ENCODE measurements at regions not wholly inside any gene's neighbourhood (a gene's known extent, or its start where the extent isn't known, plus 50 kb on each side); places are given as distances from the start of the nearest gene placed in this dataset.

- no peaks in the 10 kb centered on the region for H3K36me3 ChIP-seq (ENCODE audit: control insufficient read depth in 2 of 2, extremely low read depth in 1 of 2, insufficient read depth in 1 of 2, low read length in 1 of 2)
- H3K9me3 ChIP-seq, result no peaks in the 10 kb centered on the region
- H3K27ac Mint-ChIP-seq, result no peak overlapping the region
- H3K4me1 ChIP-seq (ENCODE audit: control insufficient read depth in 1 of 2, extremely low read depth in 1 of 2, insufficient read depth in 2 of 2, low read length in 2 of 2), result no peaks in the 10 kb centered on the region
- H3K4me3 ChIP-seq (ENCODE audit: control insufficient read depth in 1 of 2, extremely low read depth in 1 of 2, low read length in 1 of 2), result no peak overlapping the region
- H3K27me3 Mint-ChIP-seq, result no peaks in the 10 kb centered on the region
- peaks cover 0 to 17% of the 10 kb centered on the region in 2 experiments for H3K27me3 ChIP-seq (replicated peaks in 1 of 2; ENCODE audit: control insufficient read depth in 2 of 2, extremely low read depth in 1 of 2, insufficient read depth in 2 of 2, low read length in 1 of 2)
- no peaks in the 10 kb centered on the region for H3K9me3 Mint-ChIP-seq
- DNase-seq (no peak), ATAC-seq (replicated peaks in 1 of 4) (no peak)
- H3K4me1 Mint-ChIP-seq, result no peaks in the 10 kb centered on the region
- no peaks in the 10 kb centered on the region for H3K36me3 Mint-ChIP-seq
- H3K4me3 Mint-ChIP-seq, result no peak overlapping the region
- no peak overlapping the region for H3K27ac ChIP-seq (ENCODE audit: low read length)
- ChIA-PET POLR2A (no interaction called here), CTCF (no interaction called here)
- WGBS (ENCODE audit: insufficient coverage), result 67% methylated on average over 6 of the region's 14 CpGs
These were observed 368.1 kb downstream of the C16orf95 start for GRCh38 chr16:86949116-86949515.

DNA sequence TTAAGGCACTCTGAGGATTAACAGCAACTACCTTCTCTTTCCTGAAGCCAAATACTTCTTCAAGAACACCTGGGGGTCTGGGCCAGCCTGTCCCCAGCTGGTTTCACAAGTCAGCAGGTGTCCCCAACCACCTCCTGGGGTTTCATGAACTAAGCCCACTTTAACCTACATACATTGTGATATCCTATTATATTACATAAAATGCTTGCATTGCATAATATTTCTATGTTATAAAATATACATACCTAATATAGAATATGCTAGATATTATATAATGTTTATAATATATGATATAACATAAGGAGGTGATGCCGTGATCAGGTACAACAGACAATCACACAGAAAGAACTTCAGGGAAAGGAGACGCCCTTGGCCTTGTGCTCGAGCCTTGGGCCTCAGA, 367.6 kb downstream of the C16orf95 start:
- Histone ChIP-seq H3K27me3 (replicated peaks in 1 of 2; ENCODE audit: control insufficient read depth in 2 of 2, extremely low read depth in 1 of 2, insufficient read depth in 2 of 2, low read length in 1 of 2) (peaks cover 0 to 20% of the 10 kb centered on the region in 2 experiments), H3K4me3 (ENCODE audit: control insufficient read depth in 1 of 2, extremely low read depth in 1 of 2, low read length in 1 of 2) (no peak overlapping the region), H3K4me1 (ENCODE audit: control insufficient read depth in 1 of 2, extremely low read depth in 1 of 2, insufficient read depth in 2 of 2, low read length in 2 of 2) (no peaks in the 10 kb centered on the region), H3K36me3 (ENCODE audit: control insufficient read depth in 2 of 2, extremely low read depth in 1 of 2, insufficient read depth in 1 of 2, low read length in 1 of 2) (no peaks in the 10 kb centered on the region), H3K9me3 (no peaks in the 10 kb centered on the region), H3K27ac (ENCODE audit: low read length) (no peak overlapping the region)
- POLR2A ChIA-PET, result no interaction called here
- Mint-ChIP-seq H3K4me1 (no peaks in the 10 kb centered on the region), H3K27me3 (no peaks in the 10 kb centered on the region), H3K9me3 (no peaks in the 10 kb centered on the region), H3K4me3 (no peak overlapping the region), H3K36me3 (no peaks in the 10 kb centered on the region), H3K27ac (no peak overlapping the region)
- CTCF ChIA-PET, result no interaction called here
- no peak for DNase-seq
- WGBS (ENCODE audit: insufficient coverage), result no CpG with 5 or more reads among the region's 3 CpGs
- ATAC-seq (replicated peaks in 1 of 4), result no peak

- H3K4me1 Mint-ChIP-seq, result peaks cover under 1 to 2% (median 2%) of the 10 kb centered on the region in 3 donors
- H3K27ac ChIP-seq (ENCODE audit: low read length), result no peak overlapping the region
- H3K4me3 Mint-ChIP-seq, result no peak overlapping the region
- peaks cover 0 to 26% of the 10 kb centered on the region in 2 experiments for H3K27me3 ChIP-seq (replicated peaks in 1 of 2; ENCODE audit: control insufficient read depth in 2 of 2, extremely low read depth in 1 of 2, insufficient read depth in 2 of 2, low read length in 1 of 2)
- POLR2A ChIA-PET, result no interaction called here
- H3K36me3 Mint-ChIP-seq, result no peaks in the 10 kb centered on the region
- H3K9me3 Mint-ChIP-seq, result no peaks in the 10 kb centered on the region
- peaks cover 0 to under 1% of the 10 kb centered on the region in 2 donors for H3K27me3 Mint-ChIP-seq
- ATAC-seq (replicated peaks in 1 of 4) (no peak), DNase-seq (no peak)
- H3K9me3 ChIP-seq, result no peaks in the 10 kb centered on the region
- no peaks in the 10 kb centered on the region for H3K36me3 ChIP-seq (ENCODE audit: control insufficient read depth in 2 of 2, extremely low read depth in 1 of 2, insufficient read depth in 1 of 2, low read length in 1 of 2)
- H3K4me3 ChIP-seq (ENCODE audit: control insufficient read depth in 1 of 2, extremely low read depth in 1 of 2, low read length in 1 of 2), result no peak overlapping the region
- no peak overlapping the region for H3K27ac Mint-ChIP-seq
- WGBS (ENCODE audit: insufficient coverage), result 87% methylated on average over 7 of the region's 7 CpGs
- CTCF ChIA-PET, result no interaction called here
- peaks cover 0 to 3% of the 10 kb centered on the region in 2 experiments for H3K4me1 ChIP-seq (ENCODE audit: control insufficient read depth in 1 of 2, extremely low read depth in 1 of 2, insufficient read depth in 2 of 2, low read length in 2 of 2)
These were observed 366.0 kb downstream of the C16orf95 start for GRCh38 chr16:86951041-86951822.

DNA sequence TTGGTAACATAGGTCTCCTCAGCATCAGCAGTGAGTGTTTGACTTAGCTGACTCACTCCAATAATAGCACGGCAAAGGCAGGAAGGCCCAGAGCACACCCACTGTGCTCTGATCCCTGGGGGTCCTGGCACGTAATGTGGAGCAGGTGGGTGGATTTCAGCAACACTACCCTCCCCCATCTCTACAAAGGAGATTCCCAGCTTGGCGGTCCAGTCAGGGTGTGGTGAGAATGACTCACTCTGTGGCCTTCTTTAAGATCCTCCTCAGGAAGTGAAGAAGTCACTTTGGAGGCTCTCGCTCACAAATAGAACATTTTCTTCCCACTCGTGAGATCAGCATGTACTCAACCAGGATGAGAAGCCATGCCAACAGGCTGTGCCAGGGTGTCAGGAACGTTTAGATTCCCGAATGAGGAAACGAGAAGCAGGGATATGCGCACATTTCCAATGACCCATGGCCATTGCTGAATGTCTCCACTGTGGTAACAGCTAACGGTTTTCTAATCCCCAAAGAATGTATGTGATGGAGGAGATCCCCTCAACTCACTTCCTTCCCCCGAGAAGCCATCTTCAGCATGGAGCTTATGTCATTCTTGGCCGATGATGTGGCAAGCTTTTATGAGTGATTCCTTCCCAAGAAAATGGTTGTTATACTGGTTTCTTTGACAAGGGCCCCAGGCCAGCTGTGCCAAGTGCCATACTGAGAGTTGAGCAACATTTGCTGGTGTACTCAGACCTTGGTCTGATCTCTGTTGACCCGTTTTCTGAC, 365.2 kb downstream of the C16orf95 start:
- Mint-ChIP-seq H3K4me1 (peaks cover 6% of the 10 kb centered on the region in 3 donors), H3K36me3 (no peaks in the 10 kb centered on the region), H3K27ac (no peak overlapping the region), H3K4me3 (no peak overlapping the region), H3K27me3 (peaks cover 0 to 4% of the 10 kb centered on the region in 2 donors), H3K9me3 (no peaks in the 10 kb centered on the region)
- ChIA-PET CTCF (no interaction called here), POLR2A (no interaction called here)
- Histone ChIP-seq H3K4me3 (ENCODE audit: control insufficient read depth in 1 of 2, extremely low read depth in 1 of 2, low read length in 1 of 2) (no peak overlapping the region), H3K9me3 (no peaks in the 10 kb centered on the region), H3K4me1 (ENCODE audit: control insufficient read depth in 1 of 2, extremely low read depth in 1 of 2, insufficient read depth in 2 of 2, low read length in 2 of 2) (peaks cover 0 to 9% of the 10 kb centered on the region in 2 experiments), H3K27ac (ENCODE audit: low read length) (no peak overlapping the region), H3K27me3 (replicated peaks in 1 of 2; ENCODE audit: control insufficient read depth in 2 of 2, extremely low read depth in 1 of 2, insufficient read depth in 2 of 2, low read length in 1 of 2) (peaks cover 0 to 29% of the 10 kb centered on the region in 2 experiments), H3K36me3 (ENCODE audit: control insufficient read depth in 2 of 2, extremely low read depth in 1 of 2, insufficient read depth in 1 of 2, low read length in 1 of 2) (no peaks in the 10 kb centered on the region)
- no peak for ATAC-seq (replicated peaks in 1 of 4)
- DNase-seq, result no peak
- WGBS (ENCODE audit: insufficient coverage), result 85% methylated on average over 7 of the region's 13 CpGs

DNA sequence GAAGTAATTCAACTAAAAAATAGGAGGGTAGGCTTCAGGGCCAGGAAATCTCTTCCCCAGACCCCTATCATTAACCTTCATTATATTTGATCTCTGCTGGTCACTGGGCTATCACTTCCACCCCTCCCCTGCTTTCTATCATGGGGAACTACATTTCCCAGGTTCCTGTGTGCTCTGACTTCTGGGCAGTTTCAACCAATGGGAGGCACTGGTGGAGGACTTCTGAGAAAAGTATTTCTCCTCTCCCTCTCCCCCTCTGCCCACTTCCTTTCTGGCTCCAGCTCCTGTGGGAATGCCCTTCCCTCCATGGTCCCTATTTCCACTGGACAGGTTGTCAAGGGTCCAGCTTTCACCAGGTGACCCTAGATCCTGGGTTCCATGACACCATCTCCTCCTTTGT, 364.4 kb downstream of the C16orf95 start:
- ChIA-PET POLR2A (no interaction called here), CTCF (no interaction called here)
- no peak overlapping the region for H3K4me3 ChIP-seq (ENCODE audit: control insufficient read depth in 1 of 2, extremely low read depth in 1 of 2, low read length in 1 of 2)
- H3K9me3 ChIP-seq, result no peaks in the 10 kb centered on the region
- H3K9me3 Mint-ChIP-seq, result no peaks in the 10 kb centered on the region
- H3K4me1 Mint-ChIP-seq, result peaks cover 6% of the 10 kb centered on the region in 3 donors
- ATAC-seq (replicated peaks in 1 of 4), result no peak
- no peaks in the 10 kb centered on the region for H3K36me3 Mint-ChIP-seq
- DNase-seq, result no peak
- no peak overlapping the region for H3K4me3 Mint-ChIP-seq
- H3K27ac Mint-ChIP-seq, result no peak overlapping the region
- peaks cover 0 to 9% of the 10 kb centered on the region in 2 experiments for H3K4me1 ChIP-seq (ENCODE audit: control insufficient read depth in 1 of 2, extremely low read depth in 1 of 2, insufficient read depth in 2 of 2, low read length in 2 of 2)
- H3K36me3 ChIP-seq (ENCODE audit: control insufficient read depth in 2 of 2, extremely low read depth in 1 of 2, insufficient read depth in 1 of 2, low read length in 1 of 2), result no peaks in the 10 kb centered on the region
- peaks cover 0 to 26% of the 10 kb centered on the region in 2 experiments for H3K27me3 ChIP-seq (replicated peaks in 1 of 2; ENCODE audit: control insufficient read depth in 2 of 2, extremely low read depth in 1 of 2, insufficient read depth in 2 of 2, low read length in 1 of 2)
- no peak overlapping the region for H3K27ac ChIP-seq (ENCODE audit: low read length)
- peaks cover 0 to 4% of the 10 kb centered on the region in 2 donors for H3K27me3 Mint-ChIP-seq

GRCh38 chr16:86953631-86954391, 363.4 kb downstream of the C16orf95 start:
- no peaks in the 10 kb centered on the region for H3K36me3 Mint-ChIP-seq
- Histone ChIP-seq H3K36me3 (ENCODE audit: control insufficient read depth in 2 of 2, extremely low read depth in 1 of 2, insufficient read depth in 1 of 2, low read length in 1 of 2) (no peaks in the 10 kb centered on the region), H3K9me3 (no peaks in the 10 kb centered on the region), H3K4me3 (ENCODE audit: control insufficient read depth in 1 of 2, extremely low read depth in 1 of 2, low read length in 1 of 2) (no peak overlapping the region), H3K27ac (ENCODE audit: low read length) (no peak overlapping the region), H3K27me3 (replicated peaks in 1 of 2; ENCODE audit: control insufficient read depth in 2 of 2, extremely low read depth in 1 of 2, insufficient read depth in 2 of 2, low read length in 1 of 2) (peaks cover 0 to 30% of the 10 kb centered on the region in 2 experiments), H3K4me1 (ENCODE audit: control insufficient read depth in 1 of 2, extremely low read depth in 1 of 2, insufficient read depth in 2 of 2, low read length in 2 of 2) (peaks cover 0 to 9% of the 10 kb centered on the region in 2 experiments)
- H3K9me3 Mint-ChIP-seq, result no peaks in the 10 kb centered on the region
- H3K27me3 Mint-ChIP-seq, result peaks cover 4 to 10% of the 10 kb centered on the region in 2 donors
- ATAC-seq (replicated peaks in 1 of 4) (no peak), DNase-seq (no peak)
- WGBS (ENCODE audit: insufficient coverage), result 70% methylated on average over 23 of the region's 29 CpGs
- POLR2A ChIA-PET, result no interaction called here
- CTCF ChIA-PET, result no interaction called here
- peaks cover 6% of the 10 kb centered on the region in 3 donors for H3K4me1 Mint-ChIP-seq
- H3K4me3 Mint-ChIP-seq, result no peak overlapping the region
- H3K27ac Mint-ChIP-seq, result no peak overlapping the region

Data from T-cell (primary cell).